ENCODE measurements at regions not wholly inside any gene's neighbourhood (a gene's known extent, or its start where the extent isn't known, plus 50 kb on each side); places are given as distances from the start of the nearest gene placed in this dataset.

GRCh38 chr5:169404223-169404622 lies 103.3 kb upstream of the SLIT3 start:
- TF ChIP-seq ZFX (IDR thresholded peaks at IDR 0.05) (no peak), CTCF (conservative IDR thresholded peaks at IDR 0.05) (no peak)
- H3K27ac ChIP-seq: no peak overlapping the region

GRCh38 chr5:169398515-169398914 lies 97.6 kb upstream of the SLIT3 start:
- H3K27ac ChIP-seq: no peak overlapping the region
- TF ChIP-seq ZFX (IDR thresholded peaks at IDR 0.05): no peak
- no peak for TF ChIP-seq CTCF (conservative IDR thresholded peaks at IDR 0.05)

- TF ChIP-seq ZFX (IDR thresholded peaks at IDR 0.05): no peak
- no peak for TF ChIP-seq CTCF (conservative IDR thresholded peaks at IDR 0.05)
Observed at GRCh38 chr5:169395136-169395535, 94.2 kb upstream of the SLIT3 start.

GRCh38 chr5:169394371-169394770 lies 93.4 kb upstream of the SLIT3 start:
- no peak for TF ChIP-seq ZFX (IDR thresholded peaks at IDR 0.05)
- TF ChIP-seq CTCF (conservative IDR thresholded peaks at IDR 0.05): no peak
- no peak overlapping the region for H3K27ac ChIP-seq

More at GRCh38 chr5:169395136-169395535, 94.2 kb upstream of the SLIT3 start:
- no peak overlapping the region for H3K27ac ChIP-seq

- no peak for TF ChIP-seq ZFX (IDR thresholded peaks at IDR 0.05)
- no peak for TF ChIP-seq CTCF (conservative IDR thresholded peaks at IDR 0.05)
- no peak overlapping the region for H3K27ac ChIP-seq
Observed at GRCh38 chr5:169393907-169394306, 93.0 kb upstream of the SLIT3 start.

GRCh38 chr5:169390265-169390664 lies 89.3 kb upstream of the SLIT3 start:
- TF ChIP-seq CTCF (conservative IDR thresholded peaks at IDR 0.05) (no peak), ZFX (IDR thresholded peaks at IDR 0.05) (no peak)
- H3K27ac ChIP-seq: no peak overlapping the region

GRCh38 chr5:169389318-169389717 lies 88.4 kb upstream of the SLIT3 start:
- no peak overlapping the region for H3K27ac ChIP-seq
- TF ChIP-seq CTCF (conservative IDR thresholded peaks at IDR 0.05) (no peak), ZFX (IDR thresholded peaks at IDR 0.05) (no peak)

Data from C4-2B (cell line).